Psoas muscle (tissue), 7 donors: ENCODE measurements at regions not wholly inside any gene's neighbourhood (a gene's known extent, or its start where the extent isn't known, plus 50 kb on each side); places are given as distances from the start of the nearest gene placed in this dataset.

ENCODE experiments used
- ATAC-seq, 4 donors: fragments of 200-7000 bp; cut with Tn5 transposase; one replicate each; pipeline ENCODE4 v1.9.1; 2020; ENCODE audit warnings: moderate library complexity in 3 of 4, mild to moderate bottlenecking in 2 of 4
- DNase-seq, 2 donors: peaks; one replicate each; pipeline ENCODE4 v3.0.0-alpha.2; 2020
- H3K27ac ChIP-seq: fragments of 200-600 bp; one replicate; pipeline ENCODE4 v1.8.0; 2022
- H3K27me3 ChIP-seq, 3 donors: fragments of 200-600 bp in 1 of 3; one replicate each; pipeline versions ENCODE4 v1.6.1 to v1.8.0; 2013 to 2022; ENCODE audit warnings: low read length in 2 of 3, mild to moderate bottlenecking in 2 of 3, moderate library complexity in 1 of 3; ENCODE audit not compliant: insufficient read depth in 3 of 3
- H3K36me3 ChIP-seq, 2 donors: fragments of 200-600 bp in 1 of 2; one replicate each; pipeline versions ENCODE4 v1.6.1 to v1.8.0; 2013 to 2022; ENCODE audit warnings: low read depth in 1 of 2, mild to moderate bottlenecking in 1 of 2, moderate library complexity in 1 of 2; ENCODE audit not compliant: insufficient read depth in 1 of 2
- H3K4me1 ChIP-seq: fragments of 200-600 bp; one replicate; pipeline ENCODE4 v1.8.0; 2022
- H3K4me3 ChIP-seq: fragments of 200-600 bp; one replicate; pipeline ENCODE4 v1.8.0; 2022; ENCODE audit warnings: mild to moderate bottlenecking
- H3K9me3 ChIP-seq: fragments of 200-600 bp; one replicate; pipeline ENCODE4 v1.8.0; 2022
- CTCF ChIP-seq: fragments of 200-600 bp; IDR thresholded peaks from one replicate; pipeline ENCODE4 v1.8.0; 2022; ENCODE audit warnings: antibody characterized with exemption
- WGBS, 3 donors: extraction: QIAGEN DNeasy Blood & Tissue Kit; methylation state at CpG; one replicate each; pipeline versions ENCODE4 v1.1.6 to v1.1.7; 2013; 5-methylcytosine and 5-hydroxymethylcytosine counted together
- intact Hi-C, 2 donors: fragments of 100-400 bp; cut with DNase I; formaldehyde crosslinking; loops; one replicate each; pipeline versions ENCODE4 v1.11.0 to v1.14.2; 2022
- donor health status: healthy with polysubstance abuse.
- donor health status: DM: no; HTN: no; CAD: no; lungs with moderate emphysema.
- donor health status: Bipolar disorder and iron deficiency.
- donor health status: healthy.
- donor health status: DM: yes; HTN: yes; CAD: no.
- donor health status: DM: no; HTN: no; CAD: no.
- donor health status: DM: yes; HTN: yes; CAD: no.

GRCh38 chr4:116881077-116881476 is 204.3 kb downstream of the TRAM1L1 start:
- H3K36me3 ChIP-seq: no peaks in the 10 kb centered on the region
- no peak overlapping the region for H3K27ac ChIP-seq
- ATAC-seq (no peak), DNase-seq (no peak)
- TF ChIP-seq CTCF: no peak
- no peaks in the 10 kb centered on the region for H3K9me3 ChIP-seq
- 54 to 60% (median 57%) methylated on average over 1 of the region's 1 CpG for WGBS, 3 donors
- intact Hi-C loops: no loop called here
- H3K4me3 ChIP-seq: no peak overlapping the region
- no peaks in the 10 kb centered on the region for H3K27me3 ChIP-seq
- no peaks in the 10 kb centered on the region for H3K4me1 ChIP-seq

GRCh38 chr4:116880625-116881024 is 204.8 kb downstream of the TRAM1L1 start:
- no peak for ATAC-seq
- 68 to 74% (median 70%) methylated on average over 1 of the region's 1 CpG for WGBS, 3 donors
- DNase-seq: no peak
- no peaks in the 10 kb centered on the region for H3K9me3 ChIP-seq
- no peak overlapping the region for H3K4me3 ChIP-seq
- no peak for TF ChIP-seq CTCF
- intact Hi-C loops: no loop called here
- H3K27ac ChIP-seq: no peak overlapping the region
- H3K36me3 ChIP-seq: no peaks in the 10 kb centered on the region
- H3K4me1 ChIP-seq: no peaks in the 10 kb centered on the region
- no peaks in the 10 kb centered on the region for H3K27me3 ChIP-seq

GRCh38 chr4:116878280-116878679 is 207.1 kb downstream of the TRAM1L1 start:
- Histone ChIP-seq H3K4me1 (no peaks in the 10 kb centered on the region), H3K9me3 (no peaks in the 10 kb centered on the region), H3K27me3 (no peaks in the 10 kb centered on the region), H3K27ac (no peak overlapping the region), H3K4me3 (no peak overlapping the region), H3K36me3 (no peaks in the 10 kb centered on the region)
- DNase-seq (no peak), ATAC-seq (no peak)
- no peak for TF ChIP-seq CTCF
- intact Hi-C loops: no loop called here

- no peaks in the 10 kb centered on the region for H3K27me3 ChIP-seq
- no peaks in the 10 kb centered on the region for H3K36me3 ChIP-seq
- DNase-seq: no peak
- H3K4me3 ChIP-seq: no peak overlapping the region
- H3K9me3 ChIP-seq: no peaks in the 10 kb centered on the region
- 66 to 78% (median 69%) methylated on average over 1 of the region's 1 CpG for WGBS, 3 donors
- intact Hi-C loops: no loop called here
- H3K27ac ChIP-seq: no peak overlapping the region
- TF ChIP-seq CTCF: no peak
- ATAC-seq: no peak
- no peaks in the 10 kb centered on the region for H3K4me1 ChIP-seq
Measured at GRCh38 chr4:116877069-116877468, 208.3 kb downstream of the TRAM1L1 start.

- Histone ChIP-seq H3K27me3 (no peaks in the 10 kb centered on the region), H3K4me3 (no peak overlapping the region), H3K9me3 (no peaks in the 10 kb centered on the region), H3K27ac (no peak overlapping the region), H3K4me1 (no peaks in the 10 kb centered on the region), H3K36me3 (no peaks in the 10 kb centered on the region)
- 30 to 38% (median 33%) methylated on average over 1 of the region's 1 CpG for WGBS, 3 donors
- TF ChIP-seq CTCF: no peak
- no peak for DNase-seq
- ATAC-seq: no peak
- intact Hi-C loops: no loop called here
Measured at GRCh38 chr4:116872941-116873340, 212.4 kb downstream of the TRAM1L1 start.
